NCI-H460 (cell line): ENCODE measurements at regions not wholly inside any gene's neighbourhood (a gene's known extent, or its start where the extent isn't known, plus 50 kb on each side); places are given as distances from the start of the nearest gene placed in this dataset.

ENCODE experiments used
- DNase-seq: peaks from one replicate; pipeline ENCODE4 v3.0.0-alpha.2; 2016; ENCODE audit warnings: low read depth; ENCODE audit errors: extremely low read depth

- DNase-seq = no peak
Observed at GRCh38 chr7:145665499-145666258, 450.9 kb upstream of the CNTNAP2 start.

- no peak for DNase-seq
Observed at GRCh38 chr7:145655666-145656065, 460.9 kb upstream of the CNTNAP2 start.

DNA sequence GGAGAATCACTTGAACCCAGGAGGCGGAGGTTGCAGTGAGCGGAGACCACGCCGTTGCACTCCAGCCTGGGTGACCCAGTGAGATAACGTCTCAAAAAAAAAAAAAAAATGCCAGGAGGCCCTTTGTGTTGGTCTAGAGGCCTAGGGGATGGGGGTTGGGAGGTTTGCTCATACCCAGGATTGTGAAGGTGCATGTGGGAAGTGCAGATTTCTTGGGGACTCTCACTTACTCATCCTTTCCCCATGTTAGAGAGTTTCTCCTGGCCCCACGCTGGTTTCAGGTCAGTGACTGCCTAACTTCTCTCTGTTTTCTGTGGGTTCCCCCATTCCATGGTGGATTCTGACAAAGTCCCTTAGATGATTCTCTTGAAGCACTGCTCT is 471.5 kb upstream of the CNTNAP2 start:
- DNase-seq = no peak

GRCh38 chr7:145644426-145645134 is 472.0 kb upstream of the CNTNAP2 start:
- DNase-seq = no peak

- no peak for DNase-seq
Observed at GRCh38 chr7:145643981-145644380, 472.6 kb upstream of the CNTNAP2 start.

- DNase-seq = no peak
Observed at GRCh38 chr7:145633513-145633912, 483.1 kb upstream of the CNTNAP2 start.

- no peak for DNase-seq
Observed at GRCh38 chr7:145624618-145625017, 492.0 kb upstream of the CNTNAP2 start.

DNA sequence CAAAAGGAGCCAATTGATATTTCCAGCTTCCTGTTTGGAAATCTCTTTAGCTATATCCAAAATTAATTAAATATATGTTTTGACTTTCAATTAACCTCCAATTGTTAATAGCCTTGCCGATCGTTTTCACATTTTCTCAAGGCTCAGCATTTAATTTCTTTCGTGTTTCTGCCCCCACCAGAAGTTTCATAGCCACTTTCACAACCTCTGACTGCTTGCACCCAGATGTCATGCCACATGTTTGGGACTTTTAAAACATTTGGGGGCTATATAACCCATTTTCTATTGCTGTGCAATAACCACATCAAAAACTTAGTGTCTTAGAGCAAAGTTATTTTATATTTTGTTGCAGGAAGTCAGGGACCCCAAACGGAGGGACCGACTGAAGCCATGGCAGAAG is 510.6 kb upstream of the CNTNAP2 start:
- DNase-seq = no peak

- DNase-seq = no peak
Observed at GRCh38 chr7:145599376-145599775, 517.2 kb upstream of the CNTNAP2 start.

GRCh38 chr7:145584401-145584800 is 532.2 kb upstream of the CNTNAP2 start:
- DNase-seq = no peak

- DNase-seq = no peak
Observed at GRCh38 chr7:145582742-145583303, 533.8 kb upstream of the CNTNAP2 start.

GRCh38 chr7:145557805-145558204 is 558.8 kb upstream of the CNTNAP2 start:
- no peak for DNase-seq

GRCh38 chr7:145543242-145543641 is 573.4 kb upstream of the CNTNAP2 start:
- no peak for DNase-seq

GRCh38 chr7:145539910-145540309 is 576.7 kb upstream of the CNTNAP2 start:
- DNase-seq = no peak

GRCh38 chr7:145534301-145534700 is 582.3 kb upstream of the CNTNAP2 start:
- no peak for DNase-seq

DNA sequence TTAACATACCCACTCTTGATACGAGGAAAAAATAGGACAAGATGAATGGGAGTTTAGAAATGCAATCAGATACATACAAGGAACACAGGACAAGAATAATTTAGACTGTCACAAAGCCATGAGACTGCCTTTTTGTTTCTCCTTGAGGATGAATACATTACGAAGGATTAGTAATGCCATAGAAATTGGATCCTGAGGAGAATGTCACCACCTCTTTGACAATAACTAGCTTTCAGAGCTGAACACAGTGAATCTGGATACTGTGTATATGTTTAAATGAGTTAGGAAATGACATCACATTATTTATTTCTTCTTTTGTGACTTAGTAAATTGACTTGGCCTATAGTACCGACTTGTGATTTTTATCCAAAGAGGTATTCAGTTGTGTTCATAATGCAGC is 596.3 kb upstream of the CNTNAP2 start:
- no peak for DNase-seq

- no peak for DNase-seq
Observed at GRCh38 chr7:145511004-145511403, 605.6 kb upstream of the CNTNAP2 start.

GRCh38 chr7:145497911-145498525 is 618.6 kb upstream of the CNTNAP2 start:
- DNase-seq = no peak

- DNase-seq = no peak
Observed at GRCh38 chr7:145490356-145490755, 626.2 kb upstream of the CNTNAP2 start.

DNA sequence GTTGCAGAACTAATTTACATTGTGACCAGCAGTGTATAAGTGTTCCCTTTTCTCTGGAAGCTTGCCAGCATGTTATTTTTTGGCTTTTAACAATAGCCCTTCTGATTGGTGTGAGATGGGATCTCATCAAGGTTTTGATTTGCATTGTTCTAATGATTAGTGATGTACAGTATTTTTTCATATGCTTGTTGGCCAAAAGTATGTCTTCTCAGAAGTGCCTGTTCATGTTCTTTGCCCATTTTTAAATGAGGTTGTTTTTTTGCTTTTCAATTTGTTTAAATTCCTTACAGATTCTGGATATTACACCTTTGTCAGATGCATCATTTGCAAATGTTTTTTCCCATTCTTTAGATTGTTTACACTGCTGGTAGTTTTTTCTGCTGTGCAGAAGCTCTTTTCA is 627.0 kb upstream of the CNTNAP2 start:
- no peak for DNase-seq

DNA sequence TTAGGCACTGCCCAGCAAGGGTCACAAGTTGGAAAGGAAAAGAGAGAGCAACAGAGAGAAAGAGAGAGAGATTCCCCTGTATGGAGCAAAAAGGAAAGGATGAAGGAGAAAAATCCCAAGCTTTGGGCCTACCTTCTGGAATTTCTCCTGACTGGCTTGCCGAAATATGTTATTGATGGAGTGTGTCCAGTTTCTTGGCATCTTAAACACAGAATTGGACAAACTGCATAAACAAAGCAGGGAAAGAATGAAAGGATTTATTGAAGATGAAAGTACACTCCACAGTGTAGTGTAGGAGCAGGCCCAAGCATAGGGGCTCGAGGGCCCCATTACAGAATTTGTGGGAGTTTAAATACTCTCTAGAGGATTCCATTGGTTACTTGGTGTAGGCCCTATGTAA is 627.8 kb upstream of the CNTNAP2 start:
- DNase-seq = no peak

- no peak for DNase-seq
Observed at GRCh38 chr7:145481985-145482384, 634.6 kb upstream of the CNTNAP2 start.
